Mesodermal cell (in vitro differentiated cells): ENCODE measurements at regions not wholly inside any gene's neighbourhood (a gene's known extent, or its start where the extent isn't known, plus 50 kb on each side); places are given as distances from the start of the nearest gene placed in this dataset.

ENCODE experiments used
- H3K27ac ChIP-seq: 2 replicates; pipeline ENCODE4 v1.7.0; 2013; ENCODE audit warnings: mild to moderate bottlenecking, low read depth, low read length, moderate library complexity; ENCODE audit not compliant: severe bottlenecking
- H3K36me3 ChIP-seq: 2 replicates; pipeline ENCODE4 v1.7.1; 2013; ENCODE audit warnings: mild to moderate bottlenecking, low read length, moderate library complexity; ENCODE audit not compliant: control insufficient read depth, insufficient read depth
- H3K4me1 ChIP-seq: one replicate; pipeline ENCODE4 v1.7.1; 2013; ENCODE audit warnings: mild to moderate bottlenecking, low read length; ENCODE audit not compliant: insufficient read depth, control insufficient read depth, poor library complexity, severe bottlenecking
- H3K4me3 ChIP-seq: 2 replicates; pipeline ENCODE4 v1.7.0; 2013; ENCODE audit warnings: low read length, control low read depth, mild to moderate bottlenecking; ENCODE audit not compliant: insufficient read depth, poor library complexity, severe bottlenecking; ENCODE audit errors: extremely low read depth
- H3K9me3 ChIP-seq: 2 replicates; pipeline ENCODE4 v1.7.1; 2013; ENCODE audit warnings: mild to moderate bottlenecking, low read length, moderate library complexity; ENCODE audit not compliant: control insufficient read depth
- WGBS, 2 experiments: methylation state at CpG; one replicate each; pipeline ENCODE4 v1.1.5; 2013; ENCODE audit warnings: missing lambda C conversion rate in 2 of 2; ENCODE audit not compliant: insufficient coverage in 2 of 2; 5-methylcytosine and 5-hydroxymethylcytosine counted together

- Histone ChIP-seq H3K36me3 (no peaks in the 10 kb centered on the region), H3K4me1 (peaks cover 3% of the 10 kb centered on the region), H3K4me3 (no peak overlapping the region), H3K27ac (no peak overlapping the region), H3K9me3 (no peaks in the 10 kb centered on the region)
- no CpG with 5 or more reads among the region's 1 CpG for WGBS, 2 experiments
Measured at GRCh38 chr5:145510324-145510723, 324.8 kb downstream of the PRELID2 start.

- WGBS, 2 experiments, result no CpG with 5 or more reads among the region's 2 CpGs
- Histone ChIP-seq H3K36me3 (no peaks in the 10 kb centered on the region), H3K4me1 (peaks cover 3% of the 10 kb centered on the region), H3K27ac (no peak overlapping the region), H3K9me3 (no peaks in the 10 kb centered on the region), H3K4me3 (no peak overlapping the region)
Measured at GRCh38 chr5:145509336-145510136, 325.6 kb downstream of the PRELID2 start.

GRCh38 chr5:145506185-145506850, 328.8 kb downstream of the PRELID2 start:
- WGBS, 2 experiments, result 75% methylated on average over 2 of the region's 3 CpGs; no CpG with 5 or more reads in 1 of the 2 experiments
- Histone ChIP-seq H3K27ac (no peak overlapping the region), H3K4me3 (no peak overlapping the region), H3K9me3 (no peaks in the 10 kb centered on the region), H3K36me3 (no peaks in the 10 kb centered on the region), H3K4me1 (peaks cover 3% of the 10 kb centered on the region)

- H3K4me3 ChIP-seq, result no peak overlapping the region
- WGBS, 2 experiments, result 100% methylated on average over 1 of the region's 1 CpG
- H3K27ac ChIP-seq, result no peak overlapping the region
- H3K4me1 ChIP-seq, result no peaks in the 10 kb centered on the region
- H3K9me3 ChIP-seq, result no peaks in the 10 kb centered on the region
- no peaks in the 10 kb centered on the region for H3K36me3 ChIP-seq
Measured at GRCh38 chr5:145502906-145503305, 332.2 kb downstream of the PRELID2 start.

- Histone ChIP-seq H3K36me3 (no peaks in the 10 kb centered on the region), H3K9me3 (no peaks in the 10 kb centered on the region), H3K4me1 (peaks cover 8% of the 10 kb centered on the region), H3K27ac (no peak overlapping the region), H3K4me3 (no peak overlapping the region)
- WGBS, 2 experiments, result 86 to 93% methylated on average over 2 to 3 of the region's 4 CpGs
Measured at GRCh38 chr5:145500710-145501109, 334.4 kb downstream of the PRELID2 start.

- Histone ChIP-seq H3K36me3 (no peaks in the 10 kb centered on the region), H3K9me3 (no peaks in the 10 kb centered on the region), H3K4me3 (no peak overlapping the region), H3K4me1 (peaks cover 11% of the 10 kb centered on the region), H3K27ac (peak overlapping the region; percentile 46)
- WGBS, 2 experiments, result 14 to 33% methylated on average over 2 to 3 of the region's 4 CpGs
Measured at GRCh38 chr5:145499483-145499882, 335.7 kb downstream of the PRELID2 start.

- no CpG with 5 or more reads among the region's 3 CpGs for WGBS, 2 experiments
- Histone ChIP-seq H3K4me1 (peaks cover 11% of the 10 kb centered on the region), H3K9me3 (no peaks in the 10 kb centered on the region), H3K27ac (no peak overlapping the region), H3K36me3 (no peaks in the 10 kb centered on the region), H3K4me3 (no peak overlapping the region)
Measured at GRCh38 chr5:145497052-145497451, 338.1 kb downstream of the PRELID2 start.

- H3K36me3 ChIP-seq, result no peaks in the 10 kb centered on the region
- no peak overlapping the region for H3K4me3 ChIP-seq
- H3K9me3 ChIP-seq, result no peaks in the 10 kb centered on the region
- peak overlapping the region; percentile 47 for H3K27ac ChIP-seq
- 80% methylated on average over 1 of the region's 2 CpGs; no CpG with 5 or more reads in 1 of the 2 experiments for WGBS, 2 experiments
- peaks cover 11% of the 10 kb centered on the region for H3K4me1 ChIP-seq
Measured at GRCh38 chr5:145495741-145496140, 339.4 kb downstream of the PRELID2 start.

- Histone ChIP-seq H3K4me3 (no peak overlapping the region), H3K4me1 (peaks cover 11% of the 10 kb centered on the region), H3K36me3 (no peaks in the 10 kb centered on the region), H3K27ac (peak overlapping the region; percentile 43), H3K9me3 (no peaks in the 10 kb centered on the region)
- WGBS, 2 experiments, result no CpG with 5 or more reads among the region's 1 CpG
Measured at GRCh38 chr5:145495196-145495595, 339.9 kb downstream of the PRELID2 start.

- H3K36me3 ChIP-seq, result no peaks in the 10 kb centered on the region
- H3K9me3 ChIP-seq, result no peaks in the 10 kb centered on the region
- peaks cover 11% of the 10 kb centered on the region for H3K4me1 ChIP-seq
- H3K27ac ChIP-seq, result no peak overlapping the region
- WGBS, 2 experiments, result 86 to 87% methylated on average over 2 to 3 of the region's 3 CpGs
- H3K4me3 ChIP-seq, result no peak overlapping the region
Measured at GRCh38 chr5:145493435-145493834, 341.7 kb downstream of the PRELID2 start.

GRCh38 chr5:145489516-145489915, 345.6 kb downstream of the PRELID2 start:
- Histone ChIP-seq H3K36me3 (no peaks in the 10 kb centered on the region), H3K9me3 (no peaks in the 10 kb centered on the region), H3K4me3 (no peak overlapping the region), H3K4me1 (no peaks in the 10 kb centered on the region), H3K27ac (no peak overlapping the region)
- 90 to 100% methylated on average over 1 to 2 of the region's 3 CpGs for whole genome bisulfite sequencing, 2 experiments
